H7 (cell line): ENCODE measurements at regions not wholly inside any gene's neighbourhood (a gene's known extent, or its start where the extent isn't known, plus 50 kb on each side); places are given as distances from the start of the nearest gene placed in this dataset.
A peak's percentile ranks its signal among the peaks of the same experiment; 100 is the strongest.

Experiments used
- DNase-seq: peaks from one replicate; pipeline ENCODE4 v3.0.0; 2012
- H3K27me3 ChIP-seq: 2 replicates; pipeline ENCODE4 v1.6.0; 2011; ENCODE audit warnings: mild to moderate bottlenecking, low read length; ENCODE audit not compliant: control insufficient read depth, insufficient read depth
- H3K36me3 ChIP-seq: replicated peaks from 2 replicates; pipeline ENCODE4 v1.5.1; 2011; ENCODE audit warnings: low read length; ENCODE audit not compliant: control insufficient read depth, insufficient read depth
- H3K4me3 ChIP-seq: 2 replicates; pipeline ENCODE4 v1.5.1; 2011; ENCODE audit warnings: low read depth, mild to moderate bottlenecking, control low read depth, low read length, moderate library complexity; ENCODE audit not compliant: insufficient read depth

DNA sequence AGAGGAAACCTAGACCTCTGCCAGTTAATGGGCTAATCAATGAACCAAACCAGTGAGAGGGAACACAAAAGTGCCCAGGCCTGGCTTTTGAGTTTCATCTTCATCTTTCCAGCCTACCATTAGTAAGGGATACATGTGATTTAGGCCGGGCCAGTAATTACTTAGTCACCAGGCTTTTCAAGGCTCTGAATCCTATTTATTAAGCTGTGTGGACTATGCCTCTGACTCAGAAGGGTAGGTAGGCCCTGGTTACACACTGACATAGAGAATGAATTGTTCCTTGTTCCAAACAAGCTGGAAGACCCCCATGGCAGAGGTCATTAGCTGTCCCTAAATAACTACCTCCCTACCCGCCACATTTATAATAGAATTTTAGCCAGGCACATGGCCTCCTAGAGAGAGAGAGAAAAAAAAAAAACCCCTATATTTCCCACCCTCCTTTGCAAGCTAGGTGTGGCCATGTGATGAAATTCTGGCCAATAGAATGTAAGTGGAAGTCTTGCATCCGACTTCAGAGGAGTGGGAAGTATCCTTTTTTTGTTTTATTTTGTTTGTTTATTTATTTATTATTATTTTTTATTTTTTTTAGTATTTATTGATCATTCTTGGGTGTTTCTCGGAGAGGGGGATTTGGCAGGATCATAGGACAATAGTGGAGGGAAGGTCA lies 112.3 kb upstream of the BCOR start:
- DNase-seq = no peak

DNA sequence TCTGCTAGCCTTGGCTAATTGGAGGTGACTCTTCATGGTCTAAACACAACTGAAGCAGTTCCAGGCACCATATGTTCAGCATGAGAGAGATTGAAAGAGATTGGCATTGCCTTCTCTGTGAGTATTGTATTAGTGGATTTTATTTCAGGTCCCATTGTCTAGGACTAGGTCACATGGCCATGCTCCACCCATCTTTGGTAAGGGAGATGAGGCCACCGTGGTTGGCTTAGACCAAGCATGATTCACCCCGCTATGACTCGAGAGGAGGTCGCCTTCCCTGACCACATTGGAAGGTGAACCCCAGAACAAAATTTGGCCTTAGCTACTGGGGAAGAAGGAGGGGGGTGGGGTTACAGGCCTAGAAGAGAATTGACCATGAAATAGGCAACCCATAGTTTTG lies 109.9 kb upstream of the BCOR start:
- peaks cover 2% of the 10 kb centered on the region; the same call in 1 of the 2 replicates for H3K27me3 ChIP-seq
- DNase-seq = no peak
- H3K36me3 ChIP-seq = no peaks in the 10 kb centered on the region
- H3K4me3 ChIP-seq = no peak overlapping the region

More for the DNA sequence above, 112.3 kb upstream of the BCOR start:
- H3K27me3 ChIP-seq = peaks cover 2% of the 10 kb centered on the region; the same call in 1 of the 2 replicates
- H3K36me3 ChIP-seq = no peaks in the 10 kb centered on the region
- H3K4me3 ChIP-seq = no peak overlapping the region

DNA sequence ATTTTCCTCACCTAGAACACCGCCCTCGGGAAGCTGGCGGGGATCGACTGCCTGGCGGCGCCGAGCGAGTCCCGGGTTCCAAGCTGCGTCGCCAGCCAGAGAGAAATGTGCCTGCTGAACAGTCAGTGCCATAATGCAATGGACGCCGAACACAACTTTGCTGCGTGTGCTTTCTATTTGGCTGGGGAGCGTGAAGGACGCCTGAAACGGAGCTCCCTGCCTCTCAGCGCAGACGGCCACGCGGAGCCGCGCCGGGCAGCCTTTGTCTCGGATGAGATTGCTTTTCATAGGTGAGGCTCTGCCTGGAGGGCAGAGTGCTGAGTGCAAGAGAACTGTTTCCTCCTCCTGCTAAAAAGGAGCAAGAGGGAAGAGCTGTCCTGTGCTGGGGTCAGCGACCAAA lies 107.7 kb upstream of the BCOR start:
- Histone ChIP-seq H3K4me3 (no peak overlapping the region), H3K27me3 (peaks cover 2% of the 10 kb centered on the region; the same call in 1 of the 2 replicates), H3K36me3 (no peaks in the 10 kb centered on the region)
- peak; percentile 57 for DNase-seq

DNA sequence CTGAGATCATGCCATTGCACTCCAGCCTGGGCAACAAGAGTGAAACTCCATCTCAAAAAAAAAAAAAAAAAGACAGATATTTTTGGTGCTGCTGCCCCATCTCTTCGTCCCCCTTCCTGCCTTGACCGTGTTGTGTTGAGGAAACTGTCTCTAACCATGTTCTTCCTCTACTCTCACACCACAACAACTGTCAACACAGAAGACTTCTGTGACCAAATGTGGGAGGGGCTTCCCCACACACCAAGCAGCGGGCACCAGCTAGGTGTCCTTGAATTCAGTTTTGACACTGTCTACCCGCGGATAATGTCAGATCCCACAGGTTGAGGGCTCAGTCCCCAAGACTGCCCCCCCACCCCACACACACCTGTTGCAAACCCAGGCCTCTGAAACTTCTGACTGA lies 104.7 kb upstream of the BCOR start:
- Histone ChIP-seq H3K27me3 (peaks cover 2% of the 10 kb centered on the region; the same call in 1 of the 2 replicates), H3K36me3 (no peaks in the 10 kb centered on the region), H3K4me3 (no peak overlapping the region)
- no peak for DNase-seq

DNA sequence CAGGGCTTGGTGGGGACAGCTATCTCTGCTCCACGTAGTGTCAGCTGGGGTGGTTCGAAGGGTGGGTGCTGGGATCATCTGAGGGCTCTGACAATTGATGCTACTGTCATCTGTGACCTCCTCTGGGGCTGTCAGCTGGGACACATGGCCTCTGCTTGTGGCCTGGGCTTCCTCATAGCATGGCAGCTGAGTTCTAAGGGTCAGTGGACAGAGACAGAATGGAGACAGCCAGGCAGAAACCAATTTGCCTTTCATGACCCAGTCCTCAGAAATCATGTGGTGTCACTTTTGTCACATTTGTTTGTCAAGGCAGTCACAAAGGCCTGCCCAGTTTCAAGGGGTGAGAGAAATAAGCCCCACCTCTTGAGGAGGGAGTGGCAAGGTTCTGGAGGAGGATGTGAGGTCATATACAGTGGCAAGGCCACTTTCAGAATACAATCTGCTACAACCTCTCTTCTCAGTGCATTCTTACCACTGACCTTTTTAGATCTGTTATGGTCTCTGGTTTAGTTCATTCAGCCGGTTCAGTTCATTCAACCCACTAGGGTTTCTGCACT lies 103.6 kb upstream of the BCOR start:
- Histone ChIP-seq H3K36me3 (no peaks in the 10 kb centered on the region), H3K27me3 (peaks cover 2% of the 10 kb centered on the region; the same call in 1 of the 2 replicates), H3K4me3 (no peak overlapping the region)
- DNase-seq = no peak

DNA sequence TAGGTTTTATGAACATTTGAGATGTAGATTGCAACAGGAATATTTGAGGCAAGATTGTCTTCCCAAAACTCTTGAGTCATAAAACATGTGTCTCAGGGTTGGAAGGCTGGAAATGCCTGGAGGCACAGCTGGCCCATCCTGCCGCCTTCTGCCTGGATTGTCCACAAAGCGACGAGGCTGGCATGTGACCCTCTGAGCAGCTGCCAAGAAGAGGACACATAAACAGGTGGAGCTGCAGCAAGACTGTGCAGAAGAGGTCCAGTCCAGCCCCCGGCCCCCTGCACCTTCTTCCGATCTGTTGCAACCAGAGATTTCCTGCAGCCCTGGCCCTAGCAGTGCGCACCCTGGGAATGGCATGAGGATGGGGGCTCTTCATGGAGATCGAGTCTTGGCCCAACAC lies 101.9 kb upstream of the BCOR start:
- Histone ChIP-seq H3K27me3 (no peaks in the 10 kb centered on the region), H3K36me3 (no peaks in the 10 kb centered on the region), H3K4me3 (no peak overlapping the region)
- no peak for DNase-seq

DNA sequence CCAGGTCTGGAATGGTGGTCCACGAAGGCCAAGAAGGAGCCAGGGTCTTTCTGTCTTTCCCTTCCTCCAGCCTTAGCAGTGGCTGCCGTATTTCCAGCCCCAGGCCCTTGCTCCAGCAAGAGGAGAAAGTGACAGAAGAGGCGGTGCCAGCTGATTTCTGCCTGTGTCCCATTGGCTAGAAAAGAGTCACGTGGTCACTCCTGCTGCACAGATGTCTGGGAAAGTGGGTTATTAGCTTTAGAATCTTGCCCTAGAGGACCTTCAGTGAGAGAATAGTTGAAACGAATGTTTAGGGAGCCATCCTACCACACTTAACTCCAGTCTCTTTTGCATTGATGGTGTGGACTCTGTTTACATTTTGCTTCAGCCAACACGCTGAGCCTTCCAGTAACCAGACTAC lies 99.3 kb upstream of the BCOR start:
- no peaks in the 10 kb centered on the region for H3K36me3 ChIP-seq
- no peaks in the 10 kb centered on the region for H3K27me3 ChIP-seq
- no peak overlapping the region for H3K4me3 ChIP-seq
- DNase-seq = no peak

DNA sequence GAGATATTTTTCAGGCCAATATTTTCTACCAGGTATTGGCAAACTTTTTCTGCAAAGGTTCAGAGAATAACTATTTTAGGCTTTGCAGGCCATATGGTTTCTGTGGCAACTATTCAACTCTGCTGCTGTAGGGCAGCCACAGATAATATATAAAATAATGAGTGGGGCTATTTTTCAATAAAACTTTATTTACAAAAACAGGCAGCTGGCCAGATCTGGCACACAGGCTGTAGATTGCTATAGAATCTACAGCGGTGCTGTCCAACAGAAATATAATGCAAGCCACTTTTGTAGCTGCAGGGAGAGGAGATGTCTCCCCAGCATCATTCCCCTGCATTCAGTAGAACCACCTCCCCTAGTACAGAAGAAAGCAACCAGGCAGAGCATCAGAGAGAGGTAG lies 97.6 kb upstream of the BCOR start:
- no peaks in the 10 kb centered on the region for H3K27me3 ChIP-seq
- H3K36me3 ChIP-seq = no peaks in the 10 kb centered on the region
- no peak overlapping the region for H3K4me3 ChIP-seq
- no peak for DNase-seq

DNA sequence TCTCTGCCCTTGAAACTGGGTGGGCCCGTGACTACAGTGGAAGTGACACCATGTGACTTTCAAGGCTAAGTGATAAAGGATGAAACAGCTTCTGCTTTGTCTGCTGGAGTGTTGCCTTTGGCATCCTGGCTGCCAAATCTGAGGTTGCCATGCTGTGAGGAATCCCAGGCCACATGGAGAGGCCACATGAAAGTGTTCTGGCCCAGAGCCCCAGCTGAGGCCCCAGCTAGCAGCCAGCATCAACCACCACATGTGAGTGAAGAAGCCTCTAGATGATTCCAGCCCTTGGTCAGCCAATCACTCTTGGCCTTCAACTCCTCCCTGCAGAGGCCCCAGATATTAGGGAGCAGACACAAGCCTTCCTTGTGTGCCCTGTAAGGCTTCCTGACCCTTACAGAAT lies 94.4 kb upstream of the BCOR start:
- Histone ChIP-seq H3K4me3 (no peak overlapping the region), H3K36me3 (no peaks in the 10 kb centered on the region), H3K27me3 (no peaks in the 10 kb centered on the region)
- DNase-seq = no peak

DNA sequence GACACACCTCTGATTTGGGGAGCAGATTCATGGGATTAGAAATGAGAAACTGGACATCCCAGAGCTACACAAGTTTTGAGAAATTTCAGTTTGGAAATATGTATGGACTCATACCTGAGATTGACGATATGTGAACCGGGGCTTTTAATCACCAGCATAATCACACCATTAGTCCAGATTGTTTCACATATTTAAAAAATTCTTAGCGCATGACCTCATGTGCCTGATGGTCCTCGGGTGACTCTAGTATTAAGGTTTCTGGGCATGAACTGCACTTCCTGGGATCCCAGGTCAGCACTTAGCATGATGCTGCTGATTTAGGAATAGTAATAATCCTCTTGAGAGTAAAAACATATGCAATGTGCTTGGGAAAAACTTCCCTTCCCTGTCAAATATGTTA lies 91.9 kb upstream of the BCOR start:
- no peaks in the 10 kb centered on the region for H3K27me3 ChIP-seq
- DNase-seq = no peak
- no peaks in the 10 kb centered on the region for H3K36me3 ChIP-seq
- no peak overlapping the region for H3K4me3 ChIP-seq

DNA sequence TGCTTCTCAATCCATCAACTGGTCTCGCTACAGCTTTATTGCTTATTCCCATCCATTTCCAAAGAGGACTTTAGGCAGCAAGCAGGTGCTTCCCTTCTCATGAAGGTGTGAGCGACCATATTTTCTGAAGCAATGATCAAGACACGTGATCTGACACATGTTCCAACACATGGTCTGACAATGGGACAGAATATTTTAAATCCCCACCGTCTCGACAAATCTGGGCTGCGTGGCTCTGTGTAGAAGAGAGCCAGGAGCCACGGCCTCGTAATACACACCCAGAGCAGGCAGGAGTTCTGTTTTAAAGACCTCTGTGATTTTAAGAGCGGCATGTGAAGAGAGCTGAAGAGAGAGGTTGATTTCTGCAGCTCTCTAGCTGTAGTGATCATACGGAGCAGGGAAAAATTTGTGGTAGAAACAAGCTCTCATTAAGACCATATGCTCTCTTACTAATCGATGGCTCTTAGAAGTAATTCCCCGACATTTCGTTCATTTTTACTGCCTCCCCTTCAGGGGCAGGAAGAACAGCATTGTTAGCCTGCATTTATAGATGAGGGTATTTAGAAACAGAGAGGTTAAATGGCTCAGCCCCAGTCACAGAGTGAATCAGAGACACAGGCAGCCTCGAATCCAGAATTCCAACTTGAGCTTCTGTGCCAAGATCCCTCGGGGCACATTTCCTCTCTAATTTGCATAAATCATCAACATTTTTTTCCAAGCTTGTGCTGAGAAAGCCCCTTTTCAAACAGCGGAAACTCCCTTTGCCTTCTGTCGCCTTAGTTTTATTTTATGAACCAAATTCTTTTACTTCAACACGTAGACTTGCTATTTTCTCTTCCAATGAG lies 91.0 kb upstream of the BCOR start:
- Histone ChIP-seq H3K27me3 (no peaks in the 10 kb centered on the region), H3K4me3 (no peak overlapping the region), H3K36me3 (no peaks in the 10 kb centered on the region)
- DNase-seq = no peak

DNA sequence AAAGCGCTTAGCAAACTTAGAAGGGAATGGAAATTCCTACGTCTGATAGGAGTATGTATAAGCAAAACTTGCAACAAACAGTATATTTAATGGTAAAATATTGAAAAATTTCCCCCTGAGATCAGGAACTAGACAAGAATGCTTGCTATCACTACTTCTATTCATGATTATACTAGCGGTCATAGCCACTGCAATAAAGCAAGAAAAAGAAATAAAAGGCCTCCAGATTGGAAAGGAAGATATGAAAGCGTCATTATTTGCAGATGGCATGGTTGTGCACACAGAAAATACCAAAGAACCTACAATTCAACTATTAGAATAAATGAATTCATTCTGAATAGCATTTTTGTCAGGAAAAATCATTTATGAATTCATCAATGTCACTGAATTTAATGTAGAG lies 87.2 kb upstream of the BCOR start:
- H3K36me3 ChIP-seq = no peaks in the 10 kb centered on the region
- no peak overlapping the region for H3K4me3 ChIP-seq
- DNase-seq = no peak
- no peaks in the 10 kb centered on the region for H3K27me3 ChIP-seq

DNA sequence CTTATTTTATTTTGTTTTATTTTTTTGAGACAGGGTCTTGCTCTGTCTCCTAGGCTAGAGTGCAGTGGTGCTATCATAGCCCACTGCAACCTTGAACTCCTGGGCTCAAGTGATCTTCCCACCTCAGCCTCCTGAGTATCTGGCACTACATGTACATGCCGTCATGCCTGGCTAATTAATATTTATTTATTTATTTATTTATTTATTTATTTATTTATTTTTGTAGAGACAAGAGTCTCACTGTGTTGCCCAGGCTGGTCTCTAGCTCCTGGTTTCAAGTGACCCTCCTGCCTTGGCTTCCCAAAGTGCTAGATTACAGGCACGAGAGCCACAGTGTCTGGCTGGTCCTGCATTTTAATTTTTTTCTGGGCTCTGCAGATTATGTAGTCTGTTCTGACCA lies 84.9 kb upstream of the BCOR start:
- Histone ChIP-seq H3K4me3 (no peak overlapping the region), H3K36me3 (no peaks in the 10 kb centered on the region), H3K27me3 (peaks cover 2% of the 10 kb centered on the region; the same call in 1 of the 2 replicates)
- no peak for DNase-seq

DNA sequence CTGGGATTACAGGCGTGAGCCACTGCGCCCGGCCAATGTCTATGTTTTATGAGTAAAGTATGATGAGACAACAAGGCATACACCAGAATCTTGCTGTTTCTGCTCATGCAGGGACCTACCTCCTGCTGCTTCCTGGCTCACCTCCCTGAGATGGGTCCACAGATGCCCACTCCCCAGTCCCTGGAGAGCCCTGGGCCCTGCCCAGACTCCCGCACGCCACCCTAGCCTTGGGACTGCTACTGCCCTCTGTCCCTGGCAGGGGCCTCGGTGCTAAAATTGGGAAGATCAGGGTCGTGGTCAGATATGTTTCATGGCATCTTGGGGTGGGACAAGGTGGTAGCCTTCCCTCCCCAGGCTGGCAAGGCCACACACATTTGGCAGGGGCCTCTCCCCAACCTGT lies 84.3 kb upstream of the BCOR start:
- no peaks in the 10 kb centered on the region for H3K36me3 ChIP-seq
- peaks cover 2% of the 10 kb centered on the region; the same call in 1 of the 2 replicates for H3K27me3 ChIP-seq
- H3K4me3 ChIP-seq = no peak overlapping the region
- no peak for DNase-seq

DNA sequence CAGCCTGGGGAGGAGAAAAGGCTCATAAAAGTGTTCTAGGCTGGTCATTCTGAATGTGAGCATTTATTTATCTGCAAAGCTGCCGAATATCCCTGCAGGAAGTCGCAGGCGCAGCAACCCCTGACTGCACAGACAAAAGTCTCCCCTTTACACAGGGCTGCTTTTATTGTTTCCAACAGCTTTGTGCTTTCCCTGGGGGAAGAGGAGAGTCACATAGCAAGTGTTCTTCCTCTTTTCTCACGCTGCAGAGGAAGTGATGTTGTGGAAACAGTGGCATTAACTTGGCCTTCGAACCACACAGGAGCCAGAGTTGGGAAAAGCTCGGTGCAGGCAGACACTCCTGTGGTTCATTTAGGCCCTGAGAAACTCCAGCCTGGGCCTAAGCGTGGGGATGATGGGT lies 81.5 kb upstream of the BCOR start:
- Histone ChIP-seq H3K36me3 (no peaks in the 10 kb centered on the region), H3K4me3 (no peak overlapping the region), H3K27me3 (peaks cover 3% of the 10 kb centered on the region; the same call in 1 of the 2 replicates)
- no peak for DNase-seq
